GM21576 (cell line): ENCODE measurements at regions not wholly inside any gene's neighbourhood (a gene's known extent, or its start where the extent isn't known, plus 50 kb on each side); places are given as distances from the start of the nearest gene placed in this dataset.

ENCODE experiments used
- ATAC-seq: cut with Tn5 transposase; IDR thresholded peaks from one replicate; pipeline ENCODE4 v1.9.1; 2021; ENCODE audit warnings: mild to moderate bottlenecking, moderate library complexity; ENCODE audit not compliant: unreplicated experiment

DNA sequence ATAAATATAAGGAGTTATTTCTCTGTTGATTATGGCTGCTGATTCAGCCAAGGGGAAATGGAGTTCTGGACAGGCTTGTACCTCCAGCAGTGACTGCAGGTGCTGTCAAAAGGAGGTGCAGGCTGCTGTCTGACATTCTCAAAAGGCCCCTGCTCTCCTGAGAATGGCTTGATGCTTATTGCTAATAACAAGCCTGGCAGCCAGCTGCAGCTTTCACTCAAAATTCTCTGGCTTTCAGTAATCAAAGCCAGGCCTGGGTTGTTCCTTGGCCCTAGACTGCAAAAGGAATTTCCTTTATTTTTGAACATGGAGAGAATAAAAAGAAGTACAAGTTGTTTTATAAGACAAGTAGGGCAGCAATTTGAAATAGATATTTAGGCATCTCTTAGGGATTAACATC is 575.9 kb downstream of the MID1IP1 start:
- ATAC-seq = no peak

GRCh38 chrX:39377773-39378172 is 576.5 kb downstream of the MID1IP1 start:
- ATAC-seq = no peak

DNA sequence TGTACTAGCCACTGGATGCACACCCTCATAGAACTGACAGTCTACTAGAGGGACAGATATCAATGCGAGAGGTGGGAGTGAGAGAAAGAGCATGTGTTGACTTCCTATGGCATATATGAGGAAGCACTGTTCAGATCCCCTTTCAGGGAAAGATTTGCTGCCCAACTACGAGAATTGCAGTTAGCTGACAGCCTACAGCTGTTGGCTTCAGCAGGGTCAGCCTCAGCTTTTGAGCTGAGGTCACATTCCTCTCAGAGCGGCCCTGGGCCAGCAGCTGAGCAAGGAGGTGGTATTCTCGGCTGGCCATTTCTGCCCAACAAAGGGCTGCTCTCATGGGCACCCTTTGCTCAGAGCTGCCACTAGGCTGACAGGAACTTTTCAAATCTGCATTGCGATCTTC is 580.2 kb downstream of the MID1IP1 start:
- no peak for ATAC-seq

DNA sequence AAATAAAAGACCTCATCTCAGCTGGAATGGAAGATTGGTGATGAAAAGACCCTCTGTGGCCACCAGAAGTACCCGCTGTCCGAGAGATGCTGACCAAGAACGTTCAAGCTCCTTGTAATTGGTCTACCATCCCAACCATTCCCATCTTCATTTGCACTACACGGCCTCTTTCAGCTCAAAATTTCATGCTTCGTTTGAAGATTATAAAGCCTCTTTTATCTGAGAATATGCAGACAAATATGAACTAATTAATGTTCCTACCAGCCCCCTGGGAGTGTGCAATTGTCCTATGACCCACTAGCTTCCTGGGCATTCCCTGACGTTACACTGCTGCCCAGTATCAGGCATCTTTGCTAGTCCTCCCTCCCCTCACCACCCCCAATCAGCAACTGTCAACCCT is 583.7 kb downstream of the MID1IP1 start:
- no peak for ATAC-seq

DNA sequence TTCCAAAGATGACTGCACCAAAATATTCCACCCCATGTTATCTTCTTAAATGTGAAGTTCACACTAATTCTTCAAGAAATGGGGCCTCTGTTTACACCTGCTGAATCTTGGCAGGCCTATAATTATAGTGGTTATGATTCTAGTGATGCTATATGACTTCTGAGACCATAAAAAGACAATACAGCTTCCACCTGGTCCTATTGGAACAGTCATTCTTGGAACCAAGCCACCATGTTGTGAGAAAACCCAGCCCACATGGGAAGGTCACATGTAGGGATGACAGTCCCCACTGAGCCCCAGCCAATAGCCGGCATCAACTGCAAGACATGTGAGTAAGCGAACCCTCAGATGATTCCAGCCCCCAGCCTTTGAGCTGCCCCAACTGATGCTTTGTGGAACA is 587.5 kb downstream of the MID1IP1 start:
- no peak for ATAC-seq

DNA sequence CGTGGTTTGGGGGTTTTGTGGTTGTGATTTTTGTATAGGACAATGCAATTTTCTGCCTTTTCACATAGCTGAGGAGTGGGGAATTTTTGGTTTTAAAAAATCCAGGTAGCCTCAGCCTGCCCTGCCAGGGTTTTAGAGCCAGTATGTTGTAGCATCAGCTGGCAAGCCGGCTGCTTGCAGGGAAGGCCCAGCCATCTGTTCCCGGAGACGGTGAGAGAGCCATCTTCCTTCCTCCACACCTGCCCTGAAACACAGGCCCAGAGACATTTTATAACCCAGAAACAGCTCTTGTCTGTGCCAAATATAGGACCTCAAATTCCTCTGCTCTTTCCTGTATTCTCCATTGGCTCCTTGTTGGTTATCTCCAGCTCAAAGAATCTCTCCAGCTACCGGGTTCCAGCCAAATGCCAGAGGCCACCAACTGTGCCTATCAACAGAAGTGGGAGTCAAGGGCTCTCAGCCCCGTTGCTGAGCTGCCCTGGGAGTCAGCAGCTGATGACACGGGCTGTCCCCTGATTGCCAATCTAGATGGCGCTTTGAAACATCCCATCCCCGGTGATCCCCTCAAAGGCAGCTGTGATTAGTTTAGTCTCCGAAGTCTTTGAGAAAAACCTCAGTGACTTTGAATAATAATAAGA is 595.2 kb downstream of the MID1IP1 start:
- ATAC-seq = no peak

- no peak for ATAC-seq
Measured at GRCh38 chrX:39397561-39398199, 596.4 kb downstream of the MID1IP1 start.

GRCh38 chrX:39398215-39398962 is 597.1 kb downstream of the MID1IP1 start:
- no peak for ATAC-seq

GRCh38 chrX:39398963-39399261 is 597.7 kb downstream of the MID1IP1 start:
- no peak for ATAC-seq

DNA sequence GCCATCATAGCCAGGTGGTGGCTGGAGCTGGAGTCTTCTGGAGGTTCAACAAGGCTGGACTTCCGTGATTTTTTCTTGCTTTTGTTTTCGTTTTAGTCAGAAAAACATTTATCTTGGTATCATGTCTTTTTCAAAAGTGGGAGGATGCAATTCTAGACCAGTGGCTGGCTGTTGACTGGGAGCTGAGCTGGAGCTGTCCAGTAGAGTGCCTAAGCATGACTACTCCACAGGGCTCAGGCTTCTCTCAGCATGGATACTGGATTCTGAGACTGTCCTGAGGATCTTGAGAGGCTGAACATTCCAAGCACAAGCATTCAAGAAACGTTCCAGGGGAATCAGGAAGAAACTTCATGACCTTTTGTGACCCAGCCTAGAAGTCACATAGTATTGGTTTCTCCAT is 598.1 kb downstream of the MID1IP1 start:
- ATAC-seq = no peak

DNA sequence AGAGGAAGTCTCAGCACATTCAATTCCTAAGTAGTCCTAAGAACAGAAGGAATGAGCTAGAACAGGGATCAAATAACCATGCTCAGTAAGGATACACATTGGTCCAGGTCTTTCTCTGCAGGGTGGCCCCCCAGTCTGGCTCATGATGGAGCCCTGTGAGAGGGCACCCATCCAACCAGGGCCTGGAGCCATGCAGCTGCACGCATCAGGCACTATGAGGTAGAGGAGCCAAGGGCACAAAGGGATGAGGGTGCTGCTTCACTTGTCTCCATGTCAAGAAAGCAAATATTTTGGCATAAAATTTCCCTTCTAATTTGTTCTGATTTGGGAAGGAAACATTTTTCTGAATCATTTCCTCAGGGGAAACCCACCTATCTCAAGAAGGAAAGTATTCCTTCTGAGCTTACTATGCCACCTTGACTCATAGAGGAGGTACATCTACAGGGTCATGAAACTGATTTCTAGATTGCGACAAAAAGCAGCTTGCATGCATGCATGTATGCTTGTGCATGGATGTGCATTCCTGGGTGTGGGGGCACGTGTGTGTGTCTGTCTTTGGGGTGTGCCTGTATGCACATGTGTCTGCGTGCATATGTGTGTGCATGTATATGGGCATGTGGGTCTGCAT is 600.3 kb downstream of the MID1IP1 start:
- no peak for ATAC-seq

GRCh38 chrX:39402158-39402557 is 600.9 kb downstream of the MID1IP1 start:
- ATAC-seq = no peak

- no peak for ATAC-seq
Measured at GRCh38 chrX:39406799-39407198, 605.5 kb downstream of the MID1IP1 start.

DNA sequence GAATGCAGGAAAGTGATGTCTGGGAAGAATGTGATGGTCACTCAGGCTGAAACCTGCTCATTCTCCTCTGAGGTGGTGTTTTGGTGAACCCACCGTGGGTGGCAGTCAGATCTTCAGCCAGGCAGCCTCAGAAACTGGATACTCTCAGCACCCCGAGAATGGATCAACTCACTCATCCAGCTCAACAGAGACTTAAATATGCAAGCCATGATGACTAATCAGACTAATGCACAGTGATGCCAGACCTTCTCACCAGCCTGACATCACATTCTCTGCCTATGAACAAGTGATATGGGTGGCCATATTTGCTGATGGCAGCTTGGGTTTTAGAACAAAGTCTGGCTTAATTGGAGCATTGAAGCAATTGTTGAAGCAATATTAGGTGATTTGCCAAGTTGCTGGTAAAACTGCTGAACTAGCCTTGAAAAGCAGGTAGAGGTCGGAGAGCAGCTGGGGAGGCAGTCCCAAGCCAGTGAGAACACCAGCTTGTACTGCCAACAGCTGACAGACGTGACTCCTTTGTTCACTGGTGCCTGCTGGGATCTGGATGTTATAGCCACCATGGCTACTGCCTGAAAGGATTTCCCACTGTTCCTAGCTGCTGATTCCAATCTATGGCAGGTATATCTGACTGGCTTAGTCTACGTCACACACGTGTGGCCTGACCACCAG is 608.1 kb downstream of the MID1IP1 start:
- ATAC-seq = no peak

- no peak for ATAC-seq
Measured at GRCh38 chrX:39414290-39414854, 613.1 kb downstream of the MID1IP1 start.

DNA sequence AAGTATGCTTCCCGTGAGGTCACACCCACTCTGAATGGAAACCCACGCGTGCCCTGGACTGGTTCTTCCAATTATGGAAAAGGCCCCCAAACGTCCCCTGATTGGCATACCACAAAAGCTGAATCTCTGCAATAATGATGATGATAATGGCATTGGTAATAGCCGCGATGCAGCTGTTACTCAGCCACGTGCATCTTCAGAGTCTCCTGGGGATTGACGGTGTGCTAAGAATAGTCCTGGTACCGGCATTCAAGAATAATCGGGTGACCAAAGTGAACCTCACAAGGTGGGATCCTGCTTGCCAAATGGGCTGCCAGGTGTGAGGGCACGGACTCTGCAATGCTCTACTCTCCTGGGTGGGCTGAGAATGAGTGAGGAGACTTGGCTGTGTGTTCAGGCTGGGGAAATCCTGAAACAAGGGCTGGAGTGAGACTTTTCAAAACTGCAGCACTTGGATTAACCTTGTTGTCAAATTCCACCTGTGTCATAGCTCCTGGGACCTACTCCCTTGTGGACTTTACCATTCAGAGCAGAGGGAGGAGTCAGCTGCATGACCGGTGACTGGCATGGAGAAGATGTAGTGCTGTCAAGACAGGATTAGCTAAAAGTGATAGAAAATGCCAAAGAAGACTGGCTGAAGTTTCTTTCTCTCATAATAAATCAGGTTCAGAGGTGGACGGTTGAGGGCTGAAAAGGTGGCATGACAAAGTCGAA is 615.4 kb downstream of the MID1IP1 start:
- ATAC-seq = no peak

DNA sequence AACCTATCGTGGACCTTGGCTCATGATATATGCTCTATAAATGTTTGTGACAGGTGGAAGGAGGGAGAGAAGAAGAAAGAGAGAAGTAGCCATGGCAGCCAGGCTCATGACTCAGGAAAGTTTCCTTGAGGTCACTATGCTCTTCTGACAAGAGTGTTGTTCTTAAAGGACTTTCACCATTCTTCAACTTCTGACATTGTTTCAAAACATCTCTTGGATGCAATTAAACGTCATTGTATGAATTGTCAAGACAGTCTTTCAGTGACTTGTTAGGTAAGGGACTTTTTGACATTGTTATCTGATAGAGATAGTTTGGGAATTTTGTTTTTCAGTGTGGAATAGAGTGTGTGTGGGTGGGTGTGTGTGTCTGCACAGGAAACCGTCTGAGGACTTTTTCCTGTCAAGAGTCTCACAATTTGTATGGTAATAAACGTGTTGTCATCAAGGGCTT is 617.0 kb downstream of the MID1IP1 start:
- no peak for ATAC-seq

DNA sequence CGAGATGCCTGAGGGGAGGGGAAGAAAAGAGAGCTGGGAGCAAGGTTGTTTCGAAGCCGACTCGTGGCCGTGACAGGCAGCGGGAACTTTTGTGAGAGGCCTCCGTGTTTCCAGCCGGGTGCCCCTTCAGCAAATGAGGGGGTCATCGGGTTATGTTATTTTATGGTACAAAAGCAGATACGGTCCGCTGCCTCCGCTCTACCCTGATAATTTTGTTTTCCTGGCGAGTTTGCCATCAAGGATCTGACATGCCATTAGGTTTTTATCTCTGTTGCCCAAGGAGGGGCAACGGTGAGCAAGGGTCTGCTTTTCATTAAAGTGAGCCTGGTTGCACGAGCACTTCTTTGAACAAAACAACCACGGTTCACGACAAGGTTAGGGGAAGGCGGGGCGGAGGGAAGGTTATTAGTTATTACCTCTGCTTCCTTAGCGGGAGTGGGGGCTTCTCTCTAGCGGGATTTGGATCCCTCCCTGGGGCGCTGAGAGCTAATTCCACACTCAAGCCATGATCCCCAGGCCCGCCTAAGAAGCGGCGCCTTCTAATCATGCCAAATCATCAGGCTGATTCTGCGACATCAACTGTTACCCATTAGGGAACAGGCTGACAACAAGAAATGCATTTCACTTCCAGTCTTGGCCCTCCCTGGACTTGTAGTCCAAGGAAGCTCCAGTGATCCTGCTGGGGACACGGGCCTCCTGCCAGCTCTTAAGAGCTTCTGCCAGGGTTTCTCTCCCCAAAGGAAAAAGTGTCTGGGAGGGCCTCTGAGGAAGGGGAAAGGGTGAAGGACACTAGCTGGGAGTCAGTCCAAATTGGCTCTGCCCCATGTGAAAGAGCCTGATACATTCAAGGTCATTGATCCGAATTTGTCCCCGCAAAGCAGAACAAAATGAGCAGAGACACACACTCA is 617.7 kb downstream of the MID1IP1 start:
- ATAC-seq = no peak

DNA sequence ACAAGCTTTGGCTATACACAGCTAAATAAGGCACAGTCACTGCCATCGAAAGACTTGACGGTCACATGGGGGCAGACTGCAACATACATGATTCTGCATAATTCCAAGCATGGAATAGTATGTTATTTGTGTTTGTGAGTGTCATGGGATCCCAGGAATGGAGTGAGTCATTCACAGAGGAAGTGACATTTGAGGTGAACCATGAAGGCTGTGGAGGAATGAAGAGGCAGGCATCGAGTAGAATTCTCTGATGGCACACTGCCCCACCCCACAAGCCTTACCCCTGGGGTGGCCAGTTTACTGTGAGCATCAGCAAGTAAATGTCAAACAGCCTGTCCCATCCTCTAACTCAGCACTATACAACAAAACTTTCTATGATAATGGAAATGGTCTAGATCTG is 619.7 kb downstream of the MID1IP1 start:
- ATAC-seq = no peak
